Natural killer cell (primary cell): ENCODE measurements at regions not wholly inside any gene's neighbourhood (a gene's known extent, or its start where the extent isn't known, plus 50 kb on each side); places are given as distances from the start of the nearest gene placed in this dataset.

Source experiments
- ATAC-seq, 3 donors: fragments of 150-1000 bp in 2 of 3; fragments of 200-7000 bp in 1 of 3; cut with Tn5 transposase; 1 replicate in 1 of 3; 2 replicates in 2 of 3; pipeline ENCODE4 v1.10.0; 2021; ENCODE audit warnings: mild to moderate bottlenecking in 2 of 3, moderate library complexity in 2 of 3
- DNase-seq, 2 donors: peaks; one replicate each; pipeline versions ENCODE4 v3.0.0 to v3.0.0-alpha.2; 2013 to 2021; ENCODE audit warnings: mixed read lengths in 1 of 2
- H3K27ac ChIP-seq: one replicate; pipeline ENCODE4 v1.5.1; 2013; ENCODE audit warnings: mild to moderate bottlenecking, low read length
- H3K27me3 ChIP-seq: one replicate; pipeline ENCODE4 v1.6.1; 2013; ENCODE audit warnings: low read length; ENCODE audit not compliant: control insufficient read depth, insufficient read depth
- H3K36me3 ChIP-seq: one replicate; pipeline ENCODE4 v1.6.1; 2013; ENCODE audit warnings: low read length; ENCODE audit not compliant: control insufficient read depth, insufficient read depth
- H3K4me1 ChIP-seq: one replicate; pipeline ENCODE4 v1.6.1; 2013; ENCODE audit warnings: low read length; ENCODE audit not compliant: control insufficient read depth, insufficient read depth
- H3K4me3 ChIP-seq: one replicate; pipeline ENCODE4 v1.5.1; 2013; ENCODE audit warnings: low read length
- H3K9me3 ChIP-seq: one replicate; pipeline ENCODE4 v1.6.1; 2013; ENCODE audit warnings: low read length; ENCODE audit not compliant: control insufficient read depth, insufficient read depth
- H3K27ac Mint-ChIP-seq, 2 donors: one replicate each; pipeline ENCODE4 v1.8.0; 2022; ENCODE audit warnings: mild to moderate bottlenecking in 2 of 2, mixed read lengths in 2 of 2, moderate library complexity in 1 of 2
- H3K27me3 Mint-ChIP-seq, 2 donors: one replicate each; pipeline ENCODE4 v1.8.0; 2022; ENCODE audit warnings: low read depth in 2 of 2, mixed read lengths in 2 of 2
- H3K36me3 Mint-ChIP-seq: one replicate; pipeline ENCODE4 v1.8.0; 2022; ENCODE audit warnings: mixed read lengths
- H3K4me1 Mint-ChIP-seq, 2 donors: one replicate each; pipeline ENCODE4 v1.8.0; 2022; ENCODE audit warnings: mixed read lengths in 2 of 2
- H3K4me3 Mint-ChIP-seq: one replicate; pipeline ENCODE4 v1.8.0; 2022; ENCODE audit warnings: mild to moderate bottlenecking, moderate library complexity, mixed read lengths
- H3K9me3 Mint-ChIP-seq, 2 donors: one replicate each; pipeline ENCODE4 v1.8.0; 2022; ENCODE audit warnings: mixed read lengths in 2 of 2
- CTCF ChIP-seq: fragments of 200-600 bp; IDR thresholded peaks from one replicate; pipeline ENCODE4 v1.8.0; 2022; ENCODE audit warnings: antibody characterized with exemption
- WGBS: methylation state at CpG from one replicate; pipeline ENCODE4 v1.1.7; 2013; ENCODE audit warnings: missing lambda C conversion rate; ENCODE audit not compliant: insufficient coverage; 5-methylcytosine and 5-hydroxymethylcytosine counted together
- intact Hi-C: fragments of 100-400 bp; cut with micrococcal nuclease; formaldehyde crosslinking; loops from one replicate; pipeline ENCODE4 v1.14.2; 2022

GRCh38 chr10:79018521-79019011 lies 50.2 kb upstream of the ZMIZ1 start:
- H3K27ac ChIP-seq, result no peak overlapping the region
- no peak for ATAC-seq
- no peak for TF ChIP-seq CTCF

More at GRCh38 chr10:79018521-79019011, 50.2 kb upstream of the ZMIZ1 start:
- H3K27me3 Mint-ChIP-seq, result peaks cover 25 to 54% of the 10 kb centered on the region in 2 donors
- Histone ChIP-seq H3K4me1 (no peaks in the 10 kb centered on the region), H3K4me3 (no peak overlapping the region), H3K9me3 (peaks cover 8% of the 10 kb centered on the region), H3K36me3 (no peaks in the 10 kb centered on the region), H3K27me3 (no peaks in the 10 kb centered on the region)
- no peak overlapping the region for H3K4me3 Mint-ChIP-seq
- no peak overlapping the region for H3K27ac Mint-ChIP-seq
- no peak for DNase-seq
- peaks cover 0 to 5% of the 10 kb centered on the region in 2 donors for H3K9me3 Mint-ChIP-seq
- H3K36me3 Mint-ChIP-seq, result no peaks in the 10 kb centered on the region
- H3K4me1 Mint-ChIP-seq, result peaks cover 0 to 9% of the 10 kb centered on the region in 2 donors
- WGBS, result 92% methylated on average over 4 of the region's 5 CpGs
- intact Hi-C loops, result no loop called here
